ENCODE measurements at regions not wholly inside any gene's neighbourhood (a gene's known extent, or its start where the extent isn't known, plus 50 kb on each side); places are given as distances from the start of the nearest gene placed in this dataset.
A peak's percentile ranks its signal among the peaks of the same experiment; 100 is the strongest.

DNA sequence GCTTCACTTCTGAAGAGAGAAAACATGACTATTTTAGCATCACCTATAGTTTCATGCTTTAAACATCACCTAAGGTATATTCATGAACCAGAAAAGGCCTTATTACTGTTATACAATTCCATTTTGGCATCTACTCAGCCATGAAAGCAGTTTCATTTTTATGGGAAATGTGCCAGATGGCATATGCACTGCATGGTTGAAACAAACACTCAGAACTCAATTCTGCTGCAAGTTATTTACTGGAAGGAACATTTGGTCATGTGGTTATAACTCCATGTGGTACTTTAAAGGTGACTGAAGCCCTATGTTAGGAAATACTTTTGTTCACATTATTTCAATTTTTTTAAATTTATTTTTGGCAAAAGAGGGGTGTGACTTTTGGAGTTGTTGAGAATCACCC, 287.5 kb upstream of the CRIM1 start (continued):
- TF ChIP-seq, protein P1, sequence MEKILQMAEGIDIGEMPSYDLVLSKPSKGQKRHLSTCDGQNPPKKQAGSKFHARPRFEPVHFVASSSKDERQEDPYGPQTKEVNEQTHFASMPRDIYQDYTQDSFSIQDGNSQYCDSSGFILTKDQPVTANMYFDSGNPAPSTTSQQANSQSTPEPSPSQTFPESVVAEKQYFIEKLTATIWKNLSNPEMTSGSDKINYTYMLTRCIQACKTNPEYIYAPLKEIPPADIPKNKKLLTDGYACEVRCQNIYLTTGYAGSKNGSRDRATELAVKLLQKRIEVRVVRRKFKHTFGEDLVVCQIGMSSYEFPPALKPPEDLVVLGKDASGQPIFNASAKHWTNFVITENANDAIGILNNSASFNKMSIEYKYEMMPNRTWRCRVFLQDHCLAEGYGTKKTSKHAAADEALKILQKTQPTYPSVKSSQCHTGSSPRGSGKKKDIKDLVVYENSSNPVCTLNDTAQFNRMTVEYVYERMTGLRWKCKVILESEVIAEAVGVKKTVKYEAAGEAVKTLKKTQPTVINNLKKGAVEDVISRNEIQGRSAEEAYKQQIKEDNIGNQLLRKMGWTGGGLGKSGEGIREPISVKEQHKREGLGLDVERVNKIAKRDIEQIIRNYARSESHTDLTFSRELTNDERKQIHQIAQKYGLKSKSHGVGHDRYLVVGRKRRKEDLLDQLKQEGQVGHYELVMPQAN (conservative IDR thresholded peaks at IDR 0.05), result no peak

DNA sequence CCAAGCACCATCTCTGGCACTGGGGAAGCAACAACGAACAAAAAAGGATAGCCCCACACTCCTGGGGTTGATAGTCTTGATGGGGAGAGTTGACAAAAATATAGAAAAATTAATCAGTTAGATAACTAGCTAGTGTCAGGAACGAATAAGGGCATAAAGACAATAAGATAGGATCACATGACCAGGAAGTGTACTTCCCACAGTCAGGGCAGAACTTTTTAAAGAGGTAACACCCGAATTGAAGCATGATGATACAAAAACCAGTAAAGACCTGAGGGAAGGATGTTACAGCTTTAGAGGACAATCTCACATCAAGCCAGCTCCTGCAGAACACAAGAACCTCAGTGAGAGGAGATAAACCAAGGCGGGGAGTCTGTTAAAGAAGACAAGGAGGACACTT, 295.4 kb upstream of the CRIM1 start:
- Histone ChIP-seq H3K79me2 (ENCODE audit: control insufficient read depth, insufficient read depth, low read length) (no peaks in the 10 kb centered on the region), H3K9ac (ENCODE audit: control insufficient read depth, insufficient read depth, low read length) (no peak overlapping the region), H4K20me1 (ENCODE audit: control insufficient read depth, insufficient read depth) (no peaks in the 10 kb centered on the region), H3K27me3 (replicated peaks in 1 of 2; ENCODE audit: control insufficient read depth in 2 of 2, insufficient read depth in 2 of 2, low read length in 1 of 2) (no peaks in the 10 kb centered on the region), H3K9me3 (replicated peaks; ENCODE audit: control insufficient read depth, insufficient read depth, low read length) (no peaks in the 10 kb centered on the region; the same call in 2 of the 3 replicates), H3K4me1 (ENCODE audit: control insufficient read depth, insufficient read depth, low read length) (no peaks in the 10 kb centered on the region), H3K36me3 (ENCODE audit: control insufficient read depth in 2 of 2, insufficient read depth in 2 of 2, low read length in 1 of 2) (no peaks in the 10 kb centered on the region), H3K4me3 (no peak overlapping the region), H3K27ac (ENCODE audit: control insufficient read depth, insufficient read depth) (no peak overlapping the region), H2AFZ (ENCODE audit: control insufficient read depth, low read depth, low read length) (no peak overlapping the region), H3K4me2 (ENCODE audit: control insufficient read depth, insufficient read depth) (no peak overlapping the region)
- FAIRE-seq, result no peak
- peak; percentile 66 for ATAC-seq
- no TSS peak for BruUV-seq (replicated peaks)
- in situ Hi-C loops (cut with MboI), result no loop called here
- ChIA-PET SMC1A (ENCODE audit: uncharacterized antibody, unreplicated experiment) (interaction anchor here (1.3 to 2.2 kb wide), 5 partner anchors 24 to 186 kb away, joined by 3 to 7 read pairs (median 5); no protein-coding TSS in a partner anchor), POLR2A (interaction anchor here (1.1 kb wide), 1 partner anchor 11 kb away, joined by 4 read pairs; no protein-coding TSS in a partner anchor), RAD21 (ENCODE audit: unreplicated experiment) (interaction anchor here (1.2 to 2.2 kb wide), 5 partner anchors 12 to 726 kb away, joined by 3 to 6 read pairs (median 4); no protein-coding TSS in a partner anchor), CTCF (interaction anchor here (0.6 to 2.0 kb wide), 3 partner anchors 171 to 867 kb away, joined by 3 to 5 read pairs (median 4); no protein-coding TSS in a partner anchor)
- no peak for DNase-seq (ENCODE audit: low read depth, low spot score)
- WGBS (ENCODE audit: insufficient coverage, insufficient replicate concordance, low lambda C conversion rate, missing lambda C conversion rate), result 23% methylated on average over 4 of the region's 4 CpGs
- TF ChIP-seq SUZ12 (IDR thresholded peaks at IDR 0.05; ENCODE audit: unreplicated experiment), result no peak
- no peak for TF ChIP-seq ZNF217 (IDR thresholded peaks at IDR 0.05)
- TF ChIP-seq RAD51 (IDR thresholded peaks at IDR 0.05), result peak; percentile 43; the same call in 1 of the 2 replicates
- TF ChIP-seq, protein P2, sequence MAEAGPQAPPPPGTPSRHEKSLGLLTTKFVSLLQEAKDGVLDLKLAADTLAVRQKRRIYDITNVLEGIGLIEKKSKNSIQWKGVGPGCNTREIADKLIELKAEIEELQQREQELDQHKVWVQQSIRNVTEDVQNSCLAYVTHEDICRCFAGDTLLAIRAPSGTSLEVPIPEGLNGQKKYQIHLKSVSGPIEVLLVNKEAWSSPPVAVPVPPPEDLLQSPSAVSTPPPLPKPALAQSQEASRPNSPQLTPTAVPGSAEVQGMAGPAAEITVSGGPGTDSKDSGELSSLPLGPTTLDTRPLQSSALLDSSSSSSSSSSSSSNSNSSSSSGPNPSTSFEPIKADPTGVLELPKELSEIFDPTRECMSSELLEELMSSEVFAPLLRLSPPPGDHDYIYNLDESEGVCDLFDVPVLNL (IDR thresholded peaks at IDR 0.05; ENCODE audit: low read depth, low read length), result no peak
- TF ChIP-seq EP300 (IDR thresholded peaks at IDR 0.05; ENCODE audit: borderline replicate concordance in 1 of 2, control insufficient read depth in 1 of 2, low read depth in 2 of 2, low read length in 2 of 2), result 0 out of 4 replicates have a peak, but pooled peaks of 1 of the 2 experiments have one; percentile 1
- intact Hi-C loops (cut with micrococcal nuclease; ENCODE audit: unreplicated experiment), result no loop called here

Data from GM12878 (cell line).